ENCODE measurements at regions not wholly inside any gene's neighbourhood (a gene's known extent, or its start where the extent isn't known, plus 50 kb on each side); places are given as distances from the start of the nearest gene placed in this dataset.

GRCh38 chr12:85422762-85423161, 142.7 kb downstream of the ALX1 start:
- Histone ChIP-seq H3K4me3 (ENCODE audit: low read length) (no peak overlapping the region), H3K9ac (ENCODE audit: extremely low read depth, low read length, poor library complexity, severe bottlenecking) (no peak overlapping the region), H3K4me1 (ENCODE audit: control insufficient read depth, insufficient read depth, low read length) (no peaks in the 10 kb centered on the region), H3K9me3 (ENCODE audit: control insufficient read depth, low read length) (no peaks in the 10 kb centered on the region), H3K36me3 (ENCODE audit: control insufficient read depth, insufficient read depth, low read length) (no peaks in the 10 kb centered on the region), H3K27ac (ENCODE audit: low read depth, low read length) (no peak overlapping the region), H3K27me3 (ENCODE audit: control insufficient read depth, insufficient read depth, low read length, poor library complexity, severe bottlenecking) (no peaks in the 10 kb centered on the region)
- H3K27me3 Mint-ChIP-seq (ENCODE audit: insufficient read depth): no peaks in the 10 kb centered on the region
- H3K9me3 Mint-ChIP-seq: no peaks in the 10 kb centered on the region
- no peak for TF ChIP-seq CTCF (conservative IDR thresholded peaks at IDR 0.05)
- 83 to 100% methylated on average over 2 to 3 of the region's 3 CpGs for WGBS, 2 experiments (ENCODE audit: insufficient coverage in 1 of 2, insufficient read length in 1 of 2)
- no peak for DNase-seq
- H3K4me1 Mint-ChIP-seq: peaks cover 5% of the 10 kb centered on the region
- no peaks in the 10 kb centered on the region for H3K36me3 Mint-ChIP-seq (ENCODE audit: low read depth)
- no peak overlapping the region for H3K27ac Mint-ChIP-seq
- H3K4me3 Mint-ChIP-seq: no peak overlapping the region

GRCh38 chr12:85423947-85424346, 143.9 kb downstream of the ALX1 start:
- Mint-ChIP-seq H3K9me3 (no peaks in the 10 kb centered on the region), H3K27me3 (ENCODE audit: insufficient read depth) (peaks cover 6% of the 10 kb centered on the region), H3K36me3 (ENCODE audit: low read depth) (no peaks in the 10 kb centered on the region), H3K27ac (no peak overlapping the region), H3K4me3 (no peak overlapping the region), H3K4me1 (peaks cover 5% of the 10 kb centered on the region)
- H3K9ac ChIP-seq (ENCODE audit: extremely low read depth, low read length, poor library complexity, severe bottlenecking): no peak overlapping the region
- TF ChIP-seq CTCF (conservative IDR thresholded peaks at IDR 0.05): no peak
- no peak overlapping the region for H3K27ac ChIP-seq (ENCODE audit: low read depth, low read length)
- H3K4me1 ChIP-seq (ENCODE audit: control insufficient read depth, insufficient read depth, low read length): no peaks in the 10 kb centered on the region
- H3K36me3 ChIP-seq (ENCODE audit: control insufficient read depth, insufficient read depth, low read length): no peaks in the 10 kb centered on the region
- H3K27me3 ChIP-seq (ENCODE audit: control insufficient read depth, insufficient read depth, low read length, poor library complexity, severe bottlenecking): no peaks in the 10 kb centered on the region
- H3K9me3 ChIP-seq (ENCODE audit: control insufficient read depth, low read length): no peaks in the 10 kb centered on the region
- 96 to 100% methylated on average over 3 of the region's 3 CpGs for WGBS, 2 experiments (ENCODE audit: insufficient coverage in 1 of 2, insufficient read length in 1 of 2)
- DNase-seq: no peak
- H3K4me3 ChIP-seq (ENCODE audit: low read length): no peak overlapping the region

GRCh38 chr12:85424581-85425348, 144.7 kb downstream of the ALX1 start:
- Histone ChIP-seq H3K4me1 (ENCODE audit: control insufficient read depth, insufficient read depth, low read length) (no peaks in the 10 kb centered on the region), H3K9me3 (ENCODE audit: control insufficient read depth, low read length) (no peaks in the 10 kb centered on the region), H3K27me3 (ENCODE audit: control insufficient read depth, insufficient read depth, low read length, poor library complexity, severe bottlenecking) (no peaks in the 10 kb centered on the region), H3K9ac (ENCODE audit: extremely low read depth, low read length, poor library complexity, severe bottlenecking) (no peak overlapping the region), H3K36me3 (ENCODE audit: control insufficient read depth, insufficient read depth, low read length) (no peaks in the 10 kb centered on the region), H3K27ac (ENCODE audit: low read depth, low read length) (no peak overlapping the region), H3K4me3 (ENCODE audit: low read length) (no peak overlapping the region)
- Mint-ChIP-seq H3K27me3 (ENCODE audit: insufficient read depth) (peaks cover 6% of the 10 kb centered on the region), H3K4me3 (no peak overlapping the region), H3K9me3 (no peaks in the 10 kb centered on the region), H3K27ac (no peak overlapping the region), H3K4me1 (peaks cover 5% of the 10 kb centered on the region), H3K36me3 (ENCODE audit: low read depth) (no peaks in the 10 kb centered on the region)
- DNase-seq: peak; percentile 81
- peak; percentile 85 for TF ChIP-seq CTCF (conservative IDR thresholded peaks at IDR 0.05)
- 74 to 84% methylated on average over 7 to 10 of the region's 10 CpGs for WGBS, 2 experiments (ENCODE audit: insufficient coverage in 1 of 2, insufficient read length in 1 of 2)

Data from endodermal cell (in vitro differentiated cells).